ENCODE measurements at regions not wholly inside any gene's neighbourhood (a gene's known extent, or its start where the extent isn't known, plus 50 kb on each side); places are given as distances from the start of the nearest gene placed in this dataset.

DNA sequence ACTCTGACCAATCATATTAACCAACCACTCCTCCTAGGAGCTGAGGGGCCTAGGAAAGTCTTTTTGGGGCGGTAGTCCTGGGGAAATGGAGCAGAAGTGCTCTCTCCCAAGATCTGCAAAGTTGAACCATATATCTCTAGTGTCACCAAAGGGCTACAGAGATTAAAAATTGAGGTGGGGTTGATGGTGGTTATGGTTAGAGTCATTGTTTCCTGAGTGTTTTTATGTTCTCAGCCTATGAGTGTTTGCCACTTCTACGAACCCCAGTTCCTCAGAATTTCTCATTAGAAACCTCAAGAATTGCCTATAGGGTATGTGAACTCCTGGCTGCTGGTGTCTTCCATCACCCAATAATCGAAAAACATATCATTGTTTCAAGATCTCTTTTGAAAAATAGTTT is 217.8 kb downstream of the CDRT15L2 start:
- TF ChIP-seq, protein P1, sequence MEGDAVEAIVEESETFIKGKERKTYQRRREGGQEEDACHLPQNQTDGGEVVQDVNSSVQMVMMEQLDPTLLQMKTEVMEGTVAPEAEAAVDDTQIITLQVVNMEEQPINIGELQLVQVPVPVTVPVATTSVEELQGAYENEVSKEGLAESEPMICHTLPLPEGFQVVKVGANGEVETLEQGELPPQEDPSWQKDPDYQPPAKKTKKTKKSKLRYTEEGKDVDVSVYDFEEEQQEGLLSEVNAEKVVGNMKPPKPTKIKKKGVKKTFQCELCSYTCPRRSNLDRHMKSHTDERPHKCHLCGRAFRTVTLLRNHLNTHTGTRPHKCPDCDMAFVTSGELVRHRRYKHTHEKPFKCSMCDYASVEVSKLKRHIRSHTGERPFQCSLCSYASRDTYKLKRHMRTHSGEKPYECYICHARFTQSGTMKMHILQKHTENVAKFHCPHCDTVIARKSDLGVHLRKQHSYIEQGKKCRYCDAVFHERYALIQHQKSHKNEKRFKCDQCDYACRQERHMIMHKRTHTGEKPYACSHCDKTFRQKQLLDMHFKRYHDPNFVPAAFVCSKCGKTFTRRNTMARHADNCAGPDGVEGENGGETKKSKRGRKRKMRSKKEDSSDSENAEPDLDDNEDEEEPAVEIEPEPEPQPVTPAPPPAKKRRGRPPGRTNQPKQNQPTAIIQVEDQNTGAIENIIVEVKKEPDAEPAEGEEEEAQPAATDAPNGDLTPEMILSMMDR (IDR thresholded peaks at IDR 0.05), result no peak
- no peak for TF ChIP-seq POLR2A (IDR thresholded peaks at IDR 0.05)
